Peyer's patch (tissue), 4 donors: ENCODE measurements at regions not wholly inside any gene's neighbourhood (a gene's known extent, or its start where the extent isn't known, plus 50 kb on each side); places are given as distances from the start of the nearest gene placed in this dataset.

Experiments used
- POLR2A ChIP-seq, 2 donors: fragments of 450-650 bp; IDR thresholded peaks; one replicate each; pipeline ENCODE4 v1.5.1; 2017; ENCODE audit warnings: antibody characterized with exemption in 2 of 2, mild to moderate bottlenecking in 2 of 2, moderate library complexity in 2 of 2
- TF ChIP-seq, protein P1 (sequence below), 6 experiments: fragments of 450-650 bp in 4 of 6; fragments of 200-600 bp in 2 of 6; sonication (generic) in 1 of 6; IDR thresholded peaks; one replicate each; pipeline ENCODE4 v1.5.1; 2017 to 2019; ENCODE audit warnings: antibody characterized with exemption in 6 of 6, mild to moderate bottlenecking in 3 of 6, moderate library complexity in 1 of 6

DNA sequence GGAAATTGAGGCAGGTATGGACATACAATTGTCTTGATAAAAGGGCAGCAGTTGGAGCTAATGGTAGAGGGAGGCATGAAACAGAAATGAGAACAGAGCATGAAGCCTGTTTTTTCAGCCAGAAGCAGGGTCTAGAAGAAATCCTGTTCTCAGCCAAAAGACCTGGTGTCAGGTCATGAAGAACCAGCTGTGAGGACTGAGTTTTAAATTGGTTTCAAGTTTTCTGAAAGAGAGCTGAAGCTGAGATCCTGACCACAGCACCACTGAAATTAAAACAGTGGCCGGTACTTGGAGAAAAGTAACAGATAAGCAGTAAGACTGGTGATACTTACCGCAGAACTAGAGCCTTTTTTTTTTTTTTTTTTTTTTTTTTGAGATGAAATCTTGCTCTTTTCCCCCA, 283.8 kb upstream of the BMP2 start:
- TF ChIP-seq, protein P1, sequence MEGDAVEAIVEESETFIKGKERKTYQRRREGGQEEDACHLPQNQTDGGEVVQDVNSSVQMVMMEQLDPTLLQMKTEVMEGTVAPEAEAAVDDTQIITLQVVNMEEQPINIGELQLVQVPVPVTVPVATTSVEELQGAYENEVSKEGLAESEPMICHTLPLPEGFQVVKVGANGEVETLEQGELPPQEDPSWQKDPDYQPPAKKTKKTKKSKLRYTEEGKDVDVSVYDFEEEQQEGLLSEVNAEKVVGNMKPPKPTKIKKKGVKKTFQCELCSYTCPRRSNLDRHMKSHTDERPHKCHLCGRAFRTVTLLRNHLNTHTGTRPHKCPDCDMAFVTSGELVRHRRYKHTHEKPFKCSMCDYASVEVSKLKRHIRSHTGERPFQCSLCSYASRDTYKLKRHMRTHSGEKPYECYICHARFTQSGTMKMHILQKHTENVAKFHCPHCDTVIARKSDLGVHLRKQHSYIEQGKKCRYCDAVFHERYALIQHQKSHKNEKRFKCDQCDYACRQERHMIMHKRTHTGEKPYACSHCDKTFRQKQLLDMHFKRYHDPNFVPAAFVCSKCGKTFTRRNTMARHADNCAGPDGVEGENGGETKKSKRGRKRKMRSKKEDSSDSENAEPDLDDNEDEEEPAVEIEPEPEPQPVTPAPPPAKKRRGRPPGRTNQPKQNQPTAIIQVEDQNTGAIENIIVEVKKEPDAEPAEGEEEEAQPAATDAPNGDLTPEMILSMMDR (IDR thresholded peaks at IDR 0.05): no peak
- TF ChIP-seq POLR2A (IDR thresholded peaks at IDR 0.05): no peak
